Liver (tissue), 3 donors: ENCODE measurements at regions not wholly inside any gene's neighbourhood (a gene's known extent, or its start where the extent isn't known, plus 50 kb on each side); places are given as distances from the start of the nearest gene placed in this dataset.

Source experiments
- EGR1 ChIP-seq, 2 donors: IDR thresholded peaks; 2 replicates each; pipeline ENCODE4 v1.6.1; 2016 to 2018; ENCODE audit warnings: antibody characterized with exemption in 2 of 2, low read depth in 2 of 2
- GABPA ChIP-seq, 2 donors: IDR thresholded peaks in 1 of 2; conservative IDR thresholded peaks in 1 of 2; 2 replicates each; pipeline ENCODE4 v1.6.1; 2016; ENCODE audit warnings: antibody characterized with exemption in 2 of 2, mild to moderate bottlenecking in 1 of 2, moderate library complexity in 1 of 2
- JUND ChIP-seq, 2 donors: IDR thresholded peaks; 2 replicates each; pipeline ENCODE4 v1.6.1; 2016; ENCODE audit warnings: antibody characterized with exemption in 2 of 2
- MAX ChIP-seq: IDR thresholded peaks from 2 replicates; pipeline ENCODE4 v1.6.1; 2016; ENCODE audit warnings: antibody characterized with exemption
- REST ChIP-seq: IDR thresholded peaks from 2 replicates; pipeline ENCODE4 v1.6.1; 2016; ENCODE audit warnings: antibody characterized with exemption, mild to moderate bottlenecking
- SP1 ChIP-seq: IDR thresholded peaks from 2 replicates; pipeline ENCODE4 v1.6.1; 2018; ENCODE audit warnings: antibody characterized with exemption, mild to moderate bottlenecking
- TAF1 ChIP-seq: conservative IDR thresholded peaks from 2 replicates; pipeline ENCODE4 v1.6.1; 2016; ENCODE audit warnings: antibody characterized with exemption, mild to moderate bottlenecking
- YY1 ChIP-seq: IDR thresholded peaks from 2 replicates; pipeline ENCODE4 v1.6.1; 2016; ENCODE audit warnings: antibody characterized with exemption, mild to moderate bottlenecking
- TF ChIP-seq, protein P1 (sequence below): fragments of 150-350 bp; IDR thresholded peaks from 2 replicates; pipeline ENCODE4 v1.5.1; 2017; ENCODE audit warnings: improper control_type of control experiment, low read depth, low read length; ENCODE audit not compliant: missing input control
- donor health status: healthy.
- donor health status: healthy.

DNA sequence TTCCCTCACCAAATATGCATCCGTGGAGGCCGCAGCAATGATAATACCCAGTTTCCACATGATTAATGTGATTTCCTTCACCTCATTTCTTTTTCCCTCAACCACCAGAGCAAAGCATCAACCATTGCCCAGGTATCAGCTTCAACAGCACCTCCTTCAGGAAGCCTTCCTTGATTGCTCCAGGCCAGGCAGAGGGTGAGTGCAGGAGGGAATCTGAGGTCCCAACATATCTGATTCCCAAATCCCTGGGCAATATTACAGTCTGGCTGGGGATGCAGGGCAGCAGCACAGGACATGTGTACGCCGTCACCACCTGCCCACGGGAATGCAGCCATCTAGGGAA lies 142.4 kb upstream of the MYCN start:
- TF ChIP-seq, protein P1, sequence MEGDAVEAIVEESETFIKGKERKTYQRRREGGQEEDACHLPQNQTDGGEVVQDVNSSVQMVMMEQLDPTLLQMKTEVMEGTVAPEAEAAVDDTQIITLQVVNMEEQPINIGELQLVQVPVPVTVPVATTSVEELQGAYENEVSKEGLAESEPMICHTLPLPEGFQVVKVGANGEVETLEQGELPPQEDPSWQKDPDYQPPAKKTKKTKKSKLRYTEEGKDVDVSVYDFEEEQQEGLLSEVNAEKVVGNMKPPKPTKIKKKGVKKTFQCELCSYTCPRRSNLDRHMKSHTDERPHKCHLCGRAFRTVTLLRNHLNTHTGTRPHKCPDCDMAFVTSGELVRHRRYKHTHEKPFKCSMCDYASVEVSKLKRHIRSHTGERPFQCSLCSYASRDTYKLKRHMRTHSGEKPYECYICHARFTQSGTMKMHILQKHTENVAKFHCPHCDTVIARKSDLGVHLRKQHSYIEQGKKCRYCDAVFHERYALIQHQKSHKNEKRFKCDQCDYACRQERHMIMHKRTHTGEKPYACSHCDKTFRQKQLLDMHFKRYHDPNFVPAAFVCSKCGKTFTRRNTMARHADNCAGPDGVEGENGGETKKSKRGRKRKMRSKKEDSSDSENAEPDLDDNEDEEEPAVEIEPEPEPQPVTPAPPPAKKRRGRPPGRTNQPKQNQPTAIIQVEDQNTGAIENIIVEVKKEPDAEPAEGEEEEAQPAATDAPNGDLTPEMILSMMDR: no peak
- TF ChIP-seq JUND (IDR thresholded peaks at IDR 0.05): no peak
- no peak for TF ChIP-seq EGR1 (IDR thresholded peaks at IDR 0.05; ENCODE audit: low read depth in 2 of 2)
- TF ChIP-seq TAF1: no peak
- TF ChIP-seq MAX: no peak
- TF ChIP-seq REST: no peak
- no peak for TF ChIP-seq SP1
- no peak for TF ChIP-seq YY1
- TF ChIP-seq GABPA (IDR thresholded peaks at IDR 0.05 in 1 of 2, conservative IDR thresholded peaks at IDR 0.05 in 1 of 2): no peak
